ENCODE measurements at regions not wholly inside any gene's neighbourhood (a gene's known extent, or its start where the extent isn't known, plus 50 kb on each side); places are given as distances from the start of the nearest gene placed in this dataset.

- H3K27ac ChIP-seq = no peak overlapping the region
- TF ChIP-seq, protein P1, sequence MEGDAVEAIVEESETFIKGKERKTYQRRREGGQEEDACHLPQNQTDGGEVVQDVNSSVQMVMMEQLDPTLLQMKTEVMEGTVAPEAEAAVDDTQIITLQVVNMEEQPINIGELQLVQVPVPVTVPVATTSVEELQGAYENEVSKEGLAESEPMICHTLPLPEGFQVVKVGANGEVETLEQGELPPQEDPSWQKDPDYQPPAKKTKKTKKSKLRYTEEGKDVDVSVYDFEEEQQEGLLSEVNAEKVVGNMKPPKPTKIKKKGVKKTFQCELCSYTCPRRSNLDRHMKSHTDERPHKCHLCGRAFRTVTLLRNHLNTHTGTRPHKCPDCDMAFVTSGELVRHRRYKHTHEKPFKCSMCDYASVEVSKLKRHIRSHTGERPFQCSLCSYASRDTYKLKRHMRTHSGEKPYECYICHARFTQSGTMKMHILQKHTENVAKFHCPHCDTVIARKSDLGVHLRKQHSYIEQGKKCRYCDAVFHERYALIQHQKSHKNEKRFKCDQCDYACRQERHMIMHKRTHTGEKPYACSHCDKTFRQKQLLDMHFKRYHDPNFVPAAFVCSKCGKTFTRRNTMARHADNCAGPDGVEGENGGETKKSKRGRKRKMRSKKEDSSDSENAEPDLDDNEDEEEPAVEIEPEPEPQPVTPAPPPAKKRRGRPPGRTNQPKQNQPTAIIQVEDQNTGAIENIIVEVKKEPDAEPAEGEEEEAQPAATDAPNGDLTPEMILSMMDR (conservative IDR thresholded peaks at IDR 0.05) = no peak
- TF ChIP-seq ZFX (IDR thresholded peaks at IDR 0.05) = no peak
Observed at GRCh38 chr19:31963746-31964145, 381.7 kb upstream of the ZNF507 start.

GRCh38 chr19:31969016-31969415 lies 376.4 kb upstream of the ZNF507 start:
- TF ChIP-seq, protein P1 (conservative IDR thresholded peaks at IDR 0.05) = no peak
- TF ChIP-seq ZFX (IDR thresholded peaks at IDR 0.05) = no peak

GRCh38 chr19:31970027-31970461 lies 375.4 kb upstream of the ZNF507 start:
- no peak overlapping the region for H3K27ac ChIP-seq
- no peak for TF ChIP-seq ZFX (IDR thresholded peaks at IDR 0.05)
- TF ChIP-seq, protein P1 (conservative IDR thresholded peaks at IDR 0.05) = no peak

More at GRCh38 chr19:31969016-31969415, 376.4 kb upstream of the ZNF507 start:
- no peak overlapping the region for H3K27ac ChIP-seq

DNA sequence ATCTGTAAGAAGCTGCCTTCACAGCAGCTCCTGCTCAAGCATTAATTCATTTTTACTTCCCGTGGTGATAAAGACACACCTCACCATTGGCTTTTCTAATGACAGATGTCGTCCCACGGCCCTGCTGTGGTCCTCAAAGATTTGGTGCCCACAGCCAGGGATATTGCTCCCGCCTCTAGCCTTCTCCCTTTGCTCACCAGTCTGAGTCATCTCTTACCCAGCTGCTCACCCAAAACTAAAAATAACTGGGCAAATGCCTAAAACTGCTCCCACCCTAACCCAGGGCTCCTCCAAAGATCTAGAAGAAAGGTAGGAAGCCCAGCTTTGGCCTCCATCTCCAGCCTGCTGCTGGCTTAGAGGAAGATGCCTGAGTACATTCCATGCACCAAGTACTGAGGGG lies 371.1 kb upstream of the ZNF507 start:
- no peak overlapping the region for H3K27ac ChIP-seq
- TF ChIP-seq, protein P1 (conservative IDR thresholded peaks at IDR 0.05) = no peak
- TF ChIP-seq ZFX (IDR thresholded peaks at IDR 0.05) = no peak

DNA sequence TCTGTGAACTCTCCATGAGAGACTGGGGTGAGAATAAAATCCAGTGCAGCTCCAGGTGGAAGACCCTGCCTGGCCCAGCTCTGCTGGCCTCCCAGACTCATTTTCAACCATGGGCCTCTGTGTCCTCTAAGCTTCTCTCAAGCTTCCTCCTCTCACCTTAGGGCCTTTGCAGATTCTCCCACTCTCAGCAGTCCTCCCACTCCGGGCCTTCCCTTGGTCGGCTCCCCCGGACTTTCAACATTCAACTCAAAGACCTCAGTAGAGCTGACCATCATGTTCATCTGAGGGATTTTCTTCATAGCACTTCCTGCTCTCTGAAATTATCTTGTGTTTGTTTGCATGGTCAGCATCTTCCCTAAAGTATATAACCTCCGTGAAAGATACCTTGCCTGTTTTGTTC lies 370.5 kb upstream of the ZNF507 start:
- TF ChIP-seq, protein P1 (conservative IDR thresholded peaks at IDR 0.05) = no peak
- TF ChIP-seq ZFX (IDR thresholded peaks at IDR 0.05) = no peak
- no peak overlapping the region for H3K27ac ChIP-seq

- no peak overlapping the region for H3K27ac ChIP-seq
- TF ChIP-seq, protein P1 (conservative IDR thresholded peaks at IDR 0.05) = no peak
- TF ChIP-seq ZFX (IDR thresholded peaks at IDR 0.05) = no peak
Observed at GRCh38 chr19:31975461-31975860, 369.9 kb upstream of the ZNF507 start.

- TF ChIP-seq, protein P1 (conservative IDR thresholded peaks at IDR 0.05) = no peak
- TF ChIP-seq ZFX (IDR thresholded peaks at IDR 0.05) = no peak
- no peak overlapping the region for H3K27ac ChIP-seq
Observed at GRCh38 chr19:31976775-31977536, 368.5 kb upstream of the ZNF507 start.

All from C4-2B (cell line).